Gastrocnemius medialis (tissue), 4 donors: ENCODE measurements at regions not wholly inside any gene's neighbourhood (a gene's known extent, or its start where the extent isn't known, plus 50 kb on each side); places are given as distances from the start of the nearest gene placed in this dataset.

Experiments used
- ATAC-seq, 2 donors: fragments of 150-250 bp; one replicate each; pipeline ENCODE4 v1.9.1; 2016
- DNase-seq, 2 donors: peaks; one replicate each; pipeline ENCODE4 v3.0.0-alpha.2; 2019
- H3K27ac ChIP-seq, 4 donors: fragments of 200-600 bp; sonication (generic); 1 replicate in 1 of 4; 2 replicates in 3 of 4; pipeline ENCODE4 v1.5.1; 2016 to 2018; ENCODE audit warnings: mild to moderate bottlenecking in 2 of 4, moderate library complexity in 1 of 4
- H3K27me3 ChIP-seq, 3 donors: fragments of 200-600 bp; sonication (generic) in 2 of 3; 1 replicate in 1 of 3; 2 replicates in 2 of 3; pipeline versions ENCODE4 v1.5.1 to v1.6.0; 2016 to 2019; ENCODE audit warnings: mild to moderate bottlenecking in 1 of 3, moderate library complexity in 1 of 3
- H3K36me3 ChIP-seq, 2 donors: fragments of 200-600 bp; sonication (generic) in 1 of 2; one replicate each; pipeline ENCODE4 v1.5.1; 2017 to 2018
- H3K4me1 ChIP-seq, 2 donors: fragments of 200-600 bp; sonication (generic) in 1 of 2; one replicate each; pipeline ENCODE4 v1.5.1; 2016 to 2017; ENCODE audit warnings: mild to moderate bottlenecking in 2 of 2
- H3K4me3 ChIP-seq, 4 donors: fragments of 200-600 bp; sonication (generic) in 3 of 4; 1 replicate in 1 of 4; 2 replicates in 3 of 4; pipeline ENCODE4 v1.5.1; 2016 to 2019; ENCODE audit warnings: mild to moderate bottlenecking in 2 of 4
- H3K9me3 ChIP-seq, 3 donors: fragments of 200-600 bp; sonication (generic) in 2 of 3; 1 replicate in 1 of 3; 2 replicates in 2 of 3; pipeline ENCODE4 v1.5.1; 2016 to 2019
- POLR2A ChIP-seq, 2 donors: fragments of 450-650 bp; IDR thresholded peaks; one replicate each; pipeline ENCODE4 v1.6.1; 2017; ENCODE audit warnings: antibody characterized with exemption in 2 of 2, mild to moderate bottlenecking in 2 of 2, moderate library complexity in 2 of 2
- in situ Hi-C, 4 donors: fragments of 200-750 bp; cut with MboI; loops; one replicate each; pipeline versions ENCODE4 v1.15.0 to v1.8.0; 2017; ENCODE audit warnings: low sequenced_read_pairs in 4 of 4
- intact Hi-C: fragments of 100-400 bp; cut with DNase I; formaldehyde crosslinking; loops from one replicate; pipeline ENCODE4 v1.15.1; 2023; ENCODE audit warnings: low total_unique reads
- TF ChIP-seq, protein P1 (sequence below), 5 experiments: fragments of 450-650 bp in 3 of 5; fragments of 200-600 bp in 2 of 5; sonication (generic) in 2 of 5; IDR thresholded peaks in 4 of 5; conservative IDR thresholded peaks in 1 of 5; 1 replicate in 4 of 5; 2 replicates in 1 of 5; pipeline ENCODE4 v1.5.1; 2016 to 2019; ENCODE audit warnings: antibody characterized with exemption in 5 of 5, mild to moderate bottlenecking in 3 of 5, moderate library complexity in 3 of 5

DNA sequence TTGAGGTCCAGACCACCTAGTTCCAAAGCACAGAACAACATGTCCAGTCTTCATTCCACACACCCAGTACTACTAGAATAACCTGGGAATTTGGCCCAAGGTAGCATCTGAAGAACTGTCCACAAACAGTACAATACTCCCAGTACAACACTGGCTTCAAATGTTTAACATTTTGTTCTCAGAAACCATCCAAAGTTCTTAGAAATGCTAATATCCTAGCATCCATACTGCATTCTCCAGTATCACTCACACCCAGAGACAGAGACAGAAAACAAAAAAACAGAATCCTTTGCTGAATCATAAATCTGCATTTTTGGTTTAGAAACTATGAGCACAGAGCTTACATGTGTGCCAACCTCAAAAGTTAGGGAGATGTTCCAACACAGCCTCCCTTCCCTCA is 490.8 kb downstream of the FOXO1 start:
- Histone ChIP-seq H3K36me3 (no peaks in the 10 kb centered on the region), H3K27ac (peak overlapping the region in 1 of 4 donors; percentile 52), H3K4me1 (peaks cover 0 to 8% of the 10 kb centered on the region in 2 donors), H3K9me3 (no peaks in the 10 kb centered on the region), H3K4me3 (no peak overlapping the region), H3K27me3 (no peaks in the 10 kb centered on the region)
- ATAC-seq: peak; percentile 34 to 86
- no peak for DNase-seq
- intact Hi-C loops: no loop called here
- TF ChIP-seq, protein P1, sequence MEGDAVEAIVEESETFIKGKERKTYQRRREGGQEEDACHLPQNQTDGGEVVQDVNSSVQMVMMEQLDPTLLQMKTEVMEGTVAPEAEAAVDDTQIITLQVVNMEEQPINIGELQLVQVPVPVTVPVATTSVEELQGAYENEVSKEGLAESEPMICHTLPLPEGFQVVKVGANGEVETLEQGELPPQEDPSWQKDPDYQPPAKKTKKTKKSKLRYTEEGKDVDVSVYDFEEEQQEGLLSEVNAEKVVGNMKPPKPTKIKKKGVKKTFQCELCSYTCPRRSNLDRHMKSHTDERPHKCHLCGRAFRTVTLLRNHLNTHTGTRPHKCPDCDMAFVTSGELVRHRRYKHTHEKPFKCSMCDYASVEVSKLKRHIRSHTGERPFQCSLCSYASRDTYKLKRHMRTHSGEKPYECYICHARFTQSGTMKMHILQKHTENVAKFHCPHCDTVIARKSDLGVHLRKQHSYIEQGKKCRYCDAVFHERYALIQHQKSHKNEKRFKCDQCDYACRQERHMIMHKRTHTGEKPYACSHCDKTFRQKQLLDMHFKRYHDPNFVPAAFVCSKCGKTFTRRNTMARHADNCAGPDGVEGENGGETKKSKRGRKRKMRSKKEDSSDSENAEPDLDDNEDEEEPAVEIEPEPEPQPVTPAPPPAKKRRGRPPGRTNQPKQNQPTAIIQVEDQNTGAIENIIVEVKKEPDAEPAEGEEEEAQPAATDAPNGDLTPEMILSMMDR (IDR thresholded peaks at IDR 0.05 in 4 of 5, conservative IDR thresholded peaks at IDR 0.05 in 1 of 5): no peak
- TF ChIP-seq POLR2A (IDR thresholded peaks at IDR 0.05): no peak
- in situ Hi-C loops: no loop called here

DNA sequence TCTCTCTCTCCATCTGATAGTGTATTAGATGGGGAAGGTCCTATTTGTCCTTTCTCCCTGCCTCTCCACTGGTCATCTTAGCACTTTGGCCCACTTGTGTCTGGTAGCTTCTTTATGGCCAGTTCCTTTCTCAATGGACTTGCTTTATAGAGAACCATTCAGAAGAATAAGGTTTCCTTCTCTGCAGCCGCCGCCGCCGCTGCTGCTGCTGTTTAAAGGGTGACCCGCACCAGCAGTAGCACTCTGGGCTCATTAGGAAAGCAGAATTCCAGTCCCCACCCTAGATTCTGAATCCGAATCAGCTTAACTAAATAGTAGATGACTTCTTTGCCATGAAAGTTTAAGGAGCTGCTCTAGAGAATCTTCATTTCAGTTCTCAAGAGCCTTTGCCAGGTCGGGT is 490.2 kb downstream of the FOXO1 start:
- H3K27ac ChIP-seq: peak overlapping the region in 1 of 4 donors; percentile 52
- no peak overlapping the region for H3K4me3 ChIP-seq
- in situ Hi-C loops: no loop called here
- H3K4me1 ChIP-seq: peaks cover 0 to 8% of the 10 kb centered on the region in 2 donors
- DNase-seq: no peak
- ATAC-seq: no peak
- TF ChIP-seq, protein P1 (IDR thresholded peaks at IDR 0.05 in 4 of 5, conservative IDR thresholded peaks at IDR 0.05 in 1 of 5): no peak
- TF ChIP-seq POLR2A (IDR thresholded peaks at IDR 0.05): no peak
- intact Hi-C loops: no loop called here
- H3K36me3 ChIP-seq: no peaks in the 10 kb centered on the region
- H3K9me3 ChIP-seq: no peaks in the 10 kb centered on the region
- no peaks in the 10 kb centered on the region for H3K27me3 ChIP-seq

DNA sequence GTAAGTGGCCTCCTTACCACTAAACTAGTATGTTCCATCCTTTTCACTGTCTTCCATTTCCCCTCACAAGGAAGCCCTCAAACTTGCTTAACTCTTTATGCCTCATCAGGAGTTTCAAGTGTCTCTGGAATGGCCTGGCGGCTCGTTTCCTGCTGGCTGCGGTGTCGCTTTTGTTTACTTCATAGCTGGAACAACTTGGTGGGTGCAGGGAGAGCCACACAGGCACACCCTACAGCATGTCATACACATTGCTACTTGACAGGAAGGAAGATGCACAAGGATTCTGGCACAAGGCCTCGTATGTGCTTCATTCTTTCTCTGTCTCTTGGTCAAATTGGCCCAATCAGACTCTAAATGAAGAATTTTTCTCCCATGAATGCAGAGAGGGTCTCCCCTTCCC is 488.3 kb downstream of the FOXO1 start:
- no peak overlapping the region for H3K4me3 ChIP-seq
- H3K9me3 ChIP-seq: no peaks in the 10 kb centered on the region
- intact Hi-C loops (no loop called here), in situ Hi-C loops (no loop called here)
- peaks cover 0 to 8% of the 10 kb centered on the region in 2 donors for H3K4me1 ChIP-seq
- no peaks in the 10 kb centered on the region for H3K36me3 ChIP-seq
- no peaks in the 10 kb centered on the region for H3K27me3 ChIP-seq
- DNase-seq (no peak), ATAC-seq (no peak)
- H3K27ac ChIP-seq: no peak overlapping the region
- no peak for TF ChIP-seq POLR2A (IDR thresholded peaks at IDR 0.05)
- TF ChIP-seq, protein P1 (IDR thresholded peaks at IDR 0.05 in 4 of 5, conservative IDR thresholded peaks at IDR 0.05 in 1 of 5): no peak

DNA sequence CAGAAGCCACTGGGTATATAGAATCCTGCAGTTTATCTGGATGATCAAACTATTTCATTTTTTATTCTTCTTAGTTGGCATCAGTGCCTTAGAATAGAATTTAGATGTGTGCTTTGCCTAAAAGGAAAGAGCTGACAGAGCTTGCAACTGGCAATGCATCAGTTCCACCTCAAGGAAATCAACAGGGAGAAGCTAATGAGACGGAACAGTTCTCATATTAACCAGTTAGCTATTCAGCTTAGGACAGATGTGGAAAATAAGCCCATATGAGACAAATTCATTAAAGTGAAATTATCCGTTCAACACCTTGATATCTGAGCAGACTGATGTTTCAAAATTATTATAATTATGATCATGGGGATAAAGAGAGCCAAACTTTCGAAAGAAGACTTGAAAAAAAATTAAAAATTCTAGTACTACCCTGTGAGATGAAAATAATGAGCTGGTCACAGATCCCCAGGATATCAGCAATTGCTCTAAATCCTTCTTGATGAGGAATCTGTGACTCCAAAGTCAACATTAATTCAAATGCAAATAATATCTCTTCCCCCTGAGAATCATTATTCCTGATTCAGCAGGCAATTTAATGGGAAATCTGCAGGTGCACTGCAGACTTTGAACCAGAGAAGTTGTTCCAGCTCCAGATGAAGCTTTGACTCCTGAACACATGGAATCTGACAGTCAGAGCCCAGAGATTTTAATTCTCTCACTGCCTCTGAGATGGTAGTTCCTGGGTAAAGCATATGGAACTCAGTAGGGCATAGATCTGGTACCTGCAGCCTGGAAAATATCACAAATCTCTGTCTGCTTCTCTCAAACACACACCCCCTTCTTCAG is 486.8 kb downstream of the FOXO1 start:
- Histone ChIP-seq H3K4me3 (no peak overlapping the region), H3K27ac (no peak overlapping the region), H3K27me3 (no peaks in the 10 kb centered on the region), H3K36me3 (no peaks in the 10 kb centered on the region), H3K4me1 (peaks cover 0 to 8% of the 10 kb centered on the region in 2 donors), H3K9me3 (no peaks in the 10 kb centered on the region)
- intact Hi-C loops: no loop called here
- TF ChIP-seq, protein P1 (IDR thresholded peaks at IDR 0.05 in 4 of 5, conservative IDR thresholded peaks at IDR 0.05 in 1 of 5): no peak
- no peak for TF ChIP-seq POLR2A (IDR thresholded peaks at IDR 0.05)
- in situ Hi-C loops: no loop called here
- ATAC-seq (no peak), DNase-seq (no peak)
